NCI-H2081 (cell line): ENCODE measurements at regions not wholly inside any gene's neighbourhood (a gene's known extent, or its start where the extent isn't known, plus 50 kb on each side); places are given as distances from the start of the nearest gene placed in this dataset.
A peak's percentile ranks its signal among the peaks of the same experiment; 100 is the strongest.
"Not testable (repeated sequence)": the region's sequence is repeated elsewhere in the genome, so short reads cannot be mapped to it uniquely, and the experiment has no call there.

ENCODE experiments used
- DNase-seq, 2 experiments: peaks; one replicate each; lab custom pipeline; 2025; lab: John Stamatoyannopoulos, UW

DNA sequence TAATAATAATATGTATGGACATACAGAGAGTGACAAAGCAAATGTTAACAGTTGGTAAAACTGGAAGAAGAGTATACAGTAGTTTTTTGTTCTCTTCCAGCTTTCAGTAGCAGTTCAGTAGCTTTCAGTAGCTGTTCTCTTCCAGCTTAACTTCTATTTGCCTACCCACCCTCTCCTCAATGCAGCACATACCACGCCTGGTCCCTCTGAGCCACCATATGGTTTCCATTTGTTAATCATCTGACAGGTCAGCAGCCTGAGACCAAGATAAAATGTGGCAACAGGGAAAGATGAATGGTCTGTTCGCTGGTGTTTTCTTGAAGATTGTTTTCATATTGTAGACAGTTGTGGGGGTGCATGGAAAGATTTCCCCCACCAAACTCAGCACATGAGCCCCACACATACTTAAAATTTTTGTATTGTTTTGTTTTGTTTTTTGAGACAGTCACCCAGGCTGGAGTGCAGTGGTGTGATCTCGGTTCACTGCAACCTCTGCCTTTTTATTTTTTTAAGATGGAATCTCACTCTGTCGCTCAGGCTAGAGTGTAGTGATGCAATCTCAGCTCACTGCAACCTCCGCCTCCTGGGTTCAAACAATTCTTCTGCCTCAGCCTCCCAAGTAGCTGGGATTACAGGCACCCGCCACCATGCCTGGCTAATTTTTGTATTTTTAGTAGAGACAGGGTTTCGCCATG is 56.8 kb downstream of the ATP6V0E2 start:
- DNase-seq, result not testable (repeated sequence)

- DNase-seq, result not testable (repeated sequence)
Observed at GRCh38 chr7:149933776-149934175, 60.0 kb downstream of the ATP6V0E2 start.

DNA sequence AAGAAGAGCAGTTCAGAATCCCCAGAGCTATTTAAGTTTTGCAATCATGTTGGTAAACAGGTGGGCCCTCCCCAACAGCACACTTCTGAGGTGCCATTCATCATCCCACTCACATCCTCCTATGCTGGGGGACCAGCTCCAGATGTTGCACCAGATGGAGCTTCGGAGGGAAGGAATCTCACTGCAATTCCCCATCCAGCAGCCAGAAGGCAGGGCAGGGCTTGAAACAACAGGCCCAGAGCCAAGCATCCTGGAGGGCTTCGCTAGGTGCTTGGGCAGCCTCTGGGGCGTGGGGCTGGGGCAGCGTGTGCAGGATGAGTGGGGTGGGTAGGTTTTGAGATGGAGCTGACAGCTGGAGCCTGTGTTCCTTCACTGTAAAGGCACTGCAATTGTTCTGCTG is 73.6 kb downstream of the ATP6V0E2 start:
- not testable (repeated sequence) for DNase-seq

DNA sequence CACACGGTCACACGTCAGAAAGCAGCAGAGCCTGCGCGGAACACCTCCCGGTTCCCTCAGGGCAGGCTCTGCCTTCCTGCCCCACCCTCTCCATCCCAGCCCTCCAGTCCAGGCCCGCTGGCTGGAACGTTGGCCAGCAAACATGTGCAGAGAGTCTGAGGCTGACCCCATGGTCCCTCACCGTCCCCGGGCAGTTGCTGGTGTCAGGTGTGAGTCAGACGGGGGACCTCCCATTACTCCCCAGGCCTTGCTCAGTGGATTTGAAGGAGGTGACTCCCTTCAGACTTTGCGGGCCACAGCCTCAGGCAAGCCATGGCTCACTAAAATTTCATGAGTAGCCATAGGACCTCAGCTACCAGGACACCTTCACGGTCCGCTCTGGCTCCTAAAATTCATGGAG is 74.7 kb downstream of the ATP6V0E2 start:
- not testable (repeated sequence) for DNase-seq

GRCh38 chr7:149949863-149950577 is 76.3 kb downstream of the ATP6V0E2 start:
- DNase-seq, result not testable (repeated sequence)

DNA sequence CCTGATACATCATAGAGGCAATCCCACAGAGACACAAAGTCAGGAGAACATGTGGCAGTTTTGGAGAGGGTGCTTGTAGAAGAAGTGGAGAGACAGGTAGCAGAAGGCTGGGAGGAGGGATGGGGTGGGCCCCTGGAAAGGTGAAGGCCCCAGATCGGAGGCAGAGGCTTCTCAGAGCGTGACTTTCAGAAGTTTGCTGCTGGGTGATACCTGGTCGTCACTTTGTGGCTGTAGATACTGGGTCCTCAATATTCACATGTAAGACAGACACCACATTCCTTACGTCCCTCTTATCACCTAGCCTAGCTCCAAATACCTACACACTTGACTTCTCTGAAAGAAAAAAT is 76.8 kb downstream of the ATP6V0E2 start:
- DNase-seq, result not testable (repeated sequence)

DNA sequence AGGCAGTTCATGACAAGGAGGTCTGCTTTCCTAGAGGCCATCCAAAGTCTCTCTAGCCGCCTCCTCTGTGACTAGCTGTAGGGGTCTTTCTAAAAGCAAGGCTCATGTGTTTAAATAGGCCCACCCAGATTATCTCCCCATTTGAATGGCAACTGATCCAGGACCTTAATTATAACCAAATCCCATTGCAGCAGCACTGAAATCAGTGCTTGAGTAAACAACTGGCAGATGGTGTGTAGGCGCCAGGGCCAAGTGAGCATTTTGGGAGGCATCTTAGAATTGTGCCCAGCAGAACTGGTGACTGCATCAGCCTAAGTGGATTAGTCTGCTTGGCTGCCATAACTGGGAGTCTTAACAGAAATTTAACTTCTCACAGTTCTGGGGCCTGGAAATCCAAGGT is 77.8 kb downstream of the ATP6V0E2 start:
- DNase-seq, result peak; percentile 8 to 47

GRCh38 chr7:149958880-149959279 is 85.1 kb downstream of the ATP6V0E2 start:
- DNase-seq, result not testable (repeated sequence)

- not testable (repeated sequence) for DNase-seq
Observed at GRCh38 chr7:149960863-149961262, 87.1 kb downstream of the ATP6V0E2 start.

DNA sequence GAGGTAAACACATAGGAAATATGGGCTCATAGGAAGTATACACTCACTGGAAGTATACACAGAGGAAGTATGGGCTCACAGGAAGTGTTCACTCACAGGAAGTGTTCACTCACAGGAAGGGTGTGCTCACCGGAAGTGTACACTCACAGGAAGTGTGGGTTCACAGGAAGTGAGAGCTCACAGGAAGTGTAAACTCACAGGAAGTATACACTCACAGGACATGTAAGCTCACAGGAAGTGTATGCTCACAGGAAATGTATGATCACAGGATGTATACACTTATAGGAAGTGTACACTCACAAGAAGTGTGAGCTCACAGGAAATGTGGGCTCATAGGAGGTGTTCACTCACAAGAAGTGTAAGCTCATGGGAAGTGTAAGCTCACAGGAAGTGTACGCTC is 88.1 kb downstream of the ATP6V0E2 start:
- not testable (repeated sequence) for DNase-seq

DNA sequence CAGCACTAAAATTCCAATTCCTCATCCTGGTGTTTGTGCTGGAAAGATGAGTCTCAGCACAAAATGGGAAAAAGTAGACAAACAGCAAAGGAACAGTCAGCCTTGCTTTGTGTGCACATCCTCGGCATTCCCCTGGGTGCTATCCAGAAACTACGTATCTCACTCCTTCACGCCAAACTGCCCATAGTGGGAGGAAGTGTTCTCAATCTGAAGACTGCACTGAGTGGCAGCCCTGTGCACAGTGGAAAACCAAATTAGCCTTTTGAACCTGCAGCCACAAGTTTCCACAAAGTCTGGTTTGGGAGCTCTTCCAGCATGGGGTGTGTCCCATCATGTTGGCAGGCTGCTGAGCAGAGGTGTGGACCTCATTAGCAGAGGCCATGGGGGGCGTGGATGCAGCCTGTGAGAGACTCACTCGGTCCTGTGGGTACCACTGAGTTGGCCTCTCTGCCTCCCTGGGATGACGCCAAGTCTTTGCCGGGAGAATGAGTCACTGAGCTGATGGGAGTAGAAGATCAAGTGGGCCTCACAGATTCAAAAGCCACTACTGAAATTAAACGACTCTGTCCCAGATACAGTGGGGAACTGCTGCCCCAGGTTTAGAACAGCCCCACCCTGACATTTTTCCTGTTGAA is 89.0 kb downstream of the ATP6V0E2 start:
- DNase-seq, result not testable (repeated sequence)

GRCh38 chr7:149963985-149964384 is 90.2 kb downstream of the ATP6V0E2 start:
- not testable (repeated sequence) for DNase-seq

- DNase-seq, result not testable (repeated sequence)
Observed at GRCh38 chr7:149966444-149966843, 92.7 kb downstream of the ATP6V0E2 start.

- DNase-seq, result not testable (repeated sequence)
Observed at GRCh38 chr7:149972977-149973376, 99.2 kb downstream of the ATP6V0E2 start.

GRCh38 chr7:149973681-149974080 is 99.9 kb downstream of the ATP6V0E2 start:
- DNase-seq, result not testable (repeated sequence)

DNA sequence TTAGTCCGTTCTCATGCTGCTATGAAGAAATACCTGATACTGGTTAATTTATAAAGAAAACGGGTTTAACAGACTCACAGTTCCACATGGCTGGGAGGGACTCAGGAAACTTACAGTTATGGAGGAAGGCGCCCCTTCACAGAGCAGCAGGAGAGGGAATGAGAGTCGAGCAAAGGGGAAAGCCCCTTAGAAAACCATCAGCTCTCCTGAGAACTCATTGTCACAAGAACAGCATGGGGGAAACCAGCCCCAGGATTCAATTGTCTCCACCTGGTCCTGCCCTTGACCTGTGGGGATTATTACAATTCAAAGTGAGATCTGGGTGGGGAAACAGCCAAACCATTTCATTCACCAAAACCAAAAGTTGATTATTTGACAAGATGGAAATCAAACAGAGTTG is 101.8 kb downstream of the ATP6V0E2 start:
- not testable (repeated sequence) for DNase-seq

DNA sequence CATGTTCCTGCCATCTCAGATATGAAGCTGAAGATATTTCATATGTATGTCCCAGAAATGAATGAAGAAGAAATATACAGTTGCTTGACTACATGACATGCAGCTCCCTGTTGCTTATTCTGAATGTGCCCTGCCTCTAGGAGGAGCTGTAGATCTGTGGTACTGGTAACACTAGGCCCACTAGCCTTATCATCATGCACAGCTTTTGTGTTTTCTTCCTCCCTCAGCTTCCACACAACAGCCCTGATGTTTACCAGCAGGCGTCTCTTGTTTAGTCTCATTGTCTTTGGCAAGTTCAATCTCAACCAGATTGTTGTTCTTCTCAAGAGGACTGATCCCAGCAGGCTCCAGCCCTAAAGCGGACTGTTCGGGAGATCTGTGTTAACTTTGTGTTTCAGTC is 104.8 kb downstream of the ATP6V0E2 start:
- not testable (repeated sequence) for DNase-seq

DNA sequence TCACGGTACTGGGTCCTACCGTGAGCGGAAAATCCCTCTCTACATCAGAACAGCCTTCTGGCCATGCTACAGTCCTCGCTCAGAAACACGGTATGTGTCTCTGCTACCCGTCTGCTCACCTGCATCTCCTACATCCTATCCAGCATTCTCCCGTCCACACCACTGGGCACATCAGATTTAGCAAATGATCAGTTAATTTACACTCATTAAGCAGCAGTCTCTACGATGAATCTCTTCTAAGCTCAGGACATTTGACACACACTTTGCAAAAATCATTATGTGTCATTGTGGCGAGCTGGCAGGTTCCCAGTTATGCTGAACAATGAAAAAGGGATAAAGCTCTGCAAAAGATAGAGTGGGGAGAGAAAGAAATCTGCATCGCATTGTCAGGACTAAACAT is 105.2 kb downstream of the ATP6V0E2 start:
- not testable (repeated sequence) for DNase-seq

DNA sequence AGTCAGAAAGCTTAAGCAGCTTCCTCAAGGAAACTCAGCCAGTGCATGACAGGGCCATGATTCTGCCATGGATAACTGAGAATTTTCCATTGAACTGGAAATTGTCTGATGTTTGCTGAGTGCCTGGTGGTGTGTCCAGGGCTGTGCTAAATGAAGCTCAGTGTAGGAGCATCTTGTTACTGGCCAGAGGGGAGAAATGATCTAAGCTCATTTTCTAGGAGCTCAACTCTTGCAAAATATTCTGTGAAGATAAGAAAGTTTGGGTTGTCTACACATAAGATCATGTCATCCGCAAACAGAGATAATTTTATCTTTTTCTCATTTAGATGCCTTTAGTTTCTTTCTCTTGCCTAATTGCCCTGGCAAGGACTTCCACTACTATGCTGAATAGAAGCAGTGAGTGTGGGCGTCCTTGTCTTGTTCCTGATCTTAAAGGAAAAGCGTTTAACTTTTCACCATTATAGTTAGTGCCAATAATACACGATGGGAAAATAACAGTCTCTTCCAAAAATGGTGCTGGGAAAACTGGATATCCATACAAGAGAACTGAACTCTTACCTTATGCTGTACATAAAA is 108.9 kb downstream of the ATP6V0E2 start:
- DNase-seq, result not testable (repeated sequence)

DNA sequence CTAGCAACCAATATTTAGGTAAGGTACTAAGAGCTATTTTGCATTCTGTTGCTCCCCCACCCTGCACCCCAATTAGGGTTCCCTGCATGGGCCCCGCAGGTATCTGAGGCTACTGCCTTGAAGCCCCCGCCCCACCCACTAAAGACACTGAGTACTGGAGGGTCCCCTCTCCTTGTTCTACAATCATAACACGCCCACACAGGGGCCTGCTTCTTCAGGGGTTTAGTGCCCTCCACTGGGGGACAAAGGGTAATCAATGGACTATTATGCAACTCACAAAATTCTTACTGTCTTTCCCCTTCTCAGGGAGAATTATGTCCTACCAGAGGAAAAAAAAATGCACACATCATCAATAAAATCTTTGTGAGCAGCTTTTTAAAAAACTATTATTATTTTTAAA is 113.1 kb downstream of the ATP6V0E2 start:
- DNase-seq, result not testable (repeated sequence)

- not testable (repeated sequence) for DNase-seq
Observed at GRCh38 chr7:149991652-149992302, 118.0 kb downstream of the ATP6V0E2 start.

- DNase-seq, result not testable (repeated sequence)
Observed at GRCh38 chr7:149992366-149992765, 118.6 kb downstream of the ATP6V0E2 start.
